HL-60 (cell line): ENCODE measurements at regions not wholly inside any gene's neighbourhood (a gene's known extent, or its start where the extent isn't known, plus 50 kb on each side); places are given as distances from the start of the nearest gene placed in this dataset.

ENCODE experiments used
- DNase-seq, 2 experiments: peaks; one replicate each; pipeline ENCODE4 v3.0.0-alpha.2; 2010 to 2020; ENCODE audit warnings: low read depth in 1 of 2, low spot score in 1 of 2
- H3K27ac ChIP-seq: fragments of 250-450 bp; sonication (Bioruptor Pico); replicated peaks from 2 replicates; pipeline ENCODE4 v1.5.1; 2020; ENCODE audit warnings: mild to moderate bottlenecking, moderate library complexity
- H3K27me3 ChIP-seq: fragments of 250-450 bp; sonication (Bioruptor Pico); 2 replicates; pipeline ENCODE4 v1.5.1; 2021; ENCODE audit warnings: mild to moderate bottlenecking, moderate library complexity; ENCODE audit not compliant: insufficient read depth, poor library complexity, severe bottlenecking
- H3K4me3 ChIP-seq: replicated peaks from 2 replicates; pipeline ENCODE4 v1.5.1; 2011; ENCODE audit warnings: mild to moderate bottlenecking, control low read depth, low read length; ENCODE audit not compliant: insufficient read depth
- GABPA ChIP-seq: IDR thresholded peaks from 2 replicates; pipeline ENCODE4 v1.6.1; 2012; ENCODE audit warnings: low read depth
- POLR2AphosphoS5 ChIP-seq: IDR thresholded peaks from 2 replicates; pipeline ENCODE4 v1.6.1; 2012; ENCODE audit warnings: low read depth
- SPI1 ChIP-seq: IDR thresholded peaks from 2 replicates; pipeline ENCODE4 v1.6.1; 2012; ENCODE audit warnings: low read depth, mild to moderate bottlenecking, borderline replicate concordance
- TF ChIP-seq, protein P1 (sequence below): IDR thresholded peaks from 2 replicates; pipeline ENCODE4 v1.6.1; 2012; ENCODE audit warnings: low read depth; ENCODE audit not compliant: insufficient replicate concordance
- TF ChIP-seq, protein P2 (sequence below): IDR thresholded peaks from one replicate; pipeline ENCODE4 v1.5.1; 2011; ENCODE audit warnings: low read length, control low read depth, inconsistent platforms; ENCODE audit not compliant: insufficient read depth

DNA sequence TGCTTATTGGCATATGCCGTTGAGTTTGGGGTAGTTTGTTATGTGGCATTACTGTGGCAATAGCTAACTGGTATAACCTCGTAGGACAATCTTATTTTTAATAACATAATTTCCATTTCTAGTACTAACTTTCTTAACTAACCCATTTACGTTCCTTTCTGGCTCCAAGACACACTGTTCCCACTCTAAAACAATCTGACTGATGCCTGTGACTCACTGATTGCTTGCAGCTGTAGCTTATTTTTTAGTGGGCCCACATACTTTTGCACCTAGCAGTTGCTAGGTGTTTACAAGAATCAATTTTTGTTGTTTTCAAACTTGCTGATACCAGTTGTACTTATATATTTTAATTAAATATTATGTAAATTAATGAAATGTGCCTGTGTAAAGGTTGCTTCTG lies 52.2 kb downstream of the FAT3 start:
- Histone ChIP-seq H3K4me3 (no peak overlapping the region), H3K27me3 (no peaks in the 10 kb centered on the region), H3K27ac (no peak overlapping the region)
- TF ChIP-seq POLR2AphosphoS5, result no peak
- TF ChIP-seq GABPA, result no peak
- TF ChIP-seq, protein P1, sequence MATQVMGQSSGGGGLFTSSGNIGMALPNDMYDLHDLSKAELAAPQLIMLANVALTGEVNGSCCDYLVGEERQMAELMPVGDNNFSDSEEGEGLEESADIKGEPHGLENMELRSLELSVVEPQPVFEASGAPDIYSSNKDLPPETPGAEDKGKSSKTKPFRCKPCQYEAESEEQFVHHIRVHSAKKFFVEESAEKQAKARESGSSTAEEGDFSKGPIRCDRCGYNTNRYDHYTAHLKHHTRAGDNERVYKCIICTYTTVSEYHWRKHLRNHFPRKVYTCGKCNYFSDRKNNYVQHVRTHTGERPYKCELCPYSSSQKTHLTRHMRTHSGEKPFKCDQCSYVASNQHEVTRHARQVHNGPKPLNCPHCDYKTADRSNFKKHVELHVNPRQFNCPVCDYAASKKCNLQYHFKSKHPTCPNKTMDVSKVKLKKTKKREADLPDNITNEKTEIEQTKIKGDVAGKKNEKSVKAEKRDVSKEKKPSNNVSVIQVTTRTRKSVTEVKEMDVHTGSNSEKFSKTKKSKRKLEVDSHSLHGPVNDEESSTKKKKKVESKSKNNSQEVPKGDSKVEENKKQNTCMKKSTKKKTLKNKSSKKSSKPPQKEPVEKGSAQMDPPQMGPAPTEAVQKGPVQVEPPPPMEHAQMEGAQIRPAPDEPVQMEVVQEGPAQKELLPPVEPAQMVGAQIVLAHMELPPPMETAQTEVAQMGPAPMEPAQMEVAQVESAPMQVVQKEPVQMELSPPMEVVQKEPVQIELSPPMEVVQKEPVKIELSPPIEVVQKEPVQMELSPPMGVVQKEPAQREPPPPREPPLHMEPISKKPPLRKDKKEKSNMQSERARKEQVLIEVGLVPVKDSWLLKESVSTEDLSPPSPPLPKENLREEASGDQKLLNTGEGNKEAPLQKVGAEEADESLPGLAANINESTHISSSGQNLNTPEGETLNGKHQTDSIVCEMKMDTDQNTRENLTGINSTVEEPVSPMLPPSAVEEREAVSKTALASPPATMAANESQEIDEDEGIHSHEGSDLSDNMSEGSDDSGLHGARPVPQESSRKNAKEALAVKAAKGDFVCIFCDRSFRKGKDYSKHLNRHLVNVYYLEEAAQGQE, result no peak
- TF ChIP-seq, protein P2, sequence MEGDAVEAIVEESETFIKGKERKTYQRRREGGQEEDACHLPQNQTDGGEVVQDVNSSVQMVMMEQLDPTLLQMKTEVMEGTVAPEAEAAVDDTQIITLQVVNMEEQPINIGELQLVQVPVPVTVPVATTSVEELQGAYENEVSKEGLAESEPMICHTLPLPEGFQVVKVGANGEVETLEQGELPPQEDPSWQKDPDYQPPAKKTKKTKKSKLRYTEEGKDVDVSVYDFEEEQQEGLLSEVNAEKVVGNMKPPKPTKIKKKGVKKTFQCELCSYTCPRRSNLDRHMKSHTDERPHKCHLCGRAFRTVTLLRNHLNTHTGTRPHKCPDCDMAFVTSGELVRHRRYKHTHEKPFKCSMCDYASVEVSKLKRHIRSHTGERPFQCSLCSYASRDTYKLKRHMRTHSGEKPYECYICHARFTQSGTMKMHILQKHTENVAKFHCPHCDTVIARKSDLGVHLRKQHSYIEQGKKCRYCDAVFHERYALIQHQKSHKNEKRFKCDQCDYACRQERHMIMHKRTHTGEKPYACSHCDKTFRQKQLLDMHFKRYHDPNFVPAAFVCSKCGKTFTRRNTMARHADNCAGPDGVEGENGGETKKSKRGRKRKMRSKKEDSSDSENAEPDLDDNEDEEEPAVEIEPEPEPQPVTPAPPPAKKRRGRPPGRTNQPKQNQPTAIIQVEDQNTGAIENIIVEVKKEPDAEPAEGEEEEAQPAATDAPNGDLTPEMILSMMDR, result no peak
- TF ChIP-seq SPI1, result no peak
- DNase-seq, result no peak

GRCh38 chr11:92277871-92278270 lies 53.3 kb downstream of the FAT3 start:
- Histone ChIP-seq H3K27ac (no peak overlapping the region), H3K27me3 (no peaks in the 10 kb centered on the region), H3K4me3 (no peak overlapping the region)
- no peak for DNase-seq
- TF ChIP-seq POLR2AphosphoS5, result no peak

DNA sequence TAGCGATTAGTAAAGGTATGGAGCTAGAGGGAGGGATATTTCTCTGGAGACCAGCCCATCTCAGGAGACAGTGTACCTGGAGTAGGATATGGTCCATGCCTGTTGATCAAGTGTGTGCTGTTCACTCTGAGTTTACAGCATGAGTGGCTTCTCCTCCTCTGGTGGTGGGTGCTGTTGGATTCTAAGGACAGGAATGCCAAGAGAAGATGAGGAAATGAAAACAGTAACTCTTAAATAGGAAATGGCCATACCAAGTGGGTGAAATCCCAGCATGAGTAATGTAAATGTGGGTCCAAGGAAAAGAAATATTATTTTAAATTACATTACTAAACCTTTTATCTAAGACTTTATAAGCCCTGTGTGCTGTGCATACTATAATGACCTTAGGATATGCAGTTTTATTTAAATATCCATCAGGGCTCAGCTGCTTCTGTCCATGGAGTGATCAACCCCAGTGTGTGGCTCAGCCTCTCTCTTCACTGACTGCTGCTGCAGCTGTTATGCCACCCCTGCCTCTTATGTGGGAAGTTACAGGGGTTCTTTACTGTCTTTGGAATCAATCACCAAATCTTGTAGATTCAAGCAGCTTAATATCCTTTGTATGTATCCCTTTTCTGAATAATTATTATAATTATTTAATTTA lies 54.3 kb downstream of the FAT3 start:
- Histone ChIP-seq H3K4me3 (no peak overlapping the region), H3K27me3 (no peaks in the 10 kb centered on the region), H3K27ac (no peak overlapping the region)
- DNase-seq, result no peak
- TF ChIP-seq POLR2AphosphoS5 (no peak), GABPA (no peak), SPI1 (no peak)
- TF ChIP-seq, protein P1, result no peak
- TF ChIP-seq, protein P2, result no peak

DNA sequence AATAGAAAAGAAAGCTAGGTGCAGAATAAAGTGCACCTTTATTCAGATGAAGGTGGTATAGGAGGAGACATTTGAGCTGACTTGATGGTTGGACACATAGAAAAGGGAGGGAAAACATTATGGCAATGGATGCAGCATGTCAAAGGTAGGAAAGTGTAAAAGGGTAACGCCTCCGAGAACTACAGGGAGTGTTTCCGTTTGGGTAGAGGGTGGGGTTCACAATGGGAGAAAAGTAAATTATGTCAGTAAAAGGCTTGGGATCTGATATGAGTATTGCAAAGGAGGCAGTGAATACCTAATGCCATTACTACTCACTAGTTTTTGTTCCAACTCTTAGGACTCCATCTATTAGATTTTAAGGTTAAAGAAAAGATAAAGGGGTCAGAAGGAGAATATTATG lies 59.5 kb downstream of the FAT3 start:
- no peak overlapping the region for H3K27ac ChIP-seq
- H3K27me3 ChIP-seq, result no peaks in the 10 kb centered on the region
- TF ChIP-seq, protein P2, result no peak
- no peak for TF ChIP-seq GABPA
- TF ChIP-seq, protein P1, result no peak
- TF ChIP-seq SPI1, result no peak
- no peak for TF ChIP-seq POLR2AphosphoS5
- H3K4me3 ChIP-seq, result no peak overlapping the region
- no peak for DNase-seq
